Mammary epithelial cell (primary cell): ENCODE measurements at regions not wholly inside any gene's neighbourhood (a gene's known extent, or its start where the extent isn't known, plus 50 kb on each side); places are given as distances from the start of the nearest gene placed in this dataset.

Experiments used
- CTCF ChIP-seq, 2 donors: IDR thresholded peaks in 1 of 2; conservative IDR thresholded peaks in 1 of 2; 2 replicates each; pipeline ENCODE4 v1.5.1; 2011 to 2012; ENCODE audit warnings: inconsistent platforms in 2 of 2, low read length in 2 of 2, mild to moderate bottlenecking in 2 of 2, control low read depth in 1 of 2, low read depth in 1 of 2; ENCODE audit not compliant: insufficient read depth in 1 of 2; ENCODE audit errors: extremely low read depth in 1 of 2
- EZH2 ChIP-seq: IDR thresholded peaks from 2 replicates; pipeline ENCODE4 v1.6.1; 2012; ENCODE audit warnings: low read length, inconsistent platforms, borderline replicate concordance

DNA sequence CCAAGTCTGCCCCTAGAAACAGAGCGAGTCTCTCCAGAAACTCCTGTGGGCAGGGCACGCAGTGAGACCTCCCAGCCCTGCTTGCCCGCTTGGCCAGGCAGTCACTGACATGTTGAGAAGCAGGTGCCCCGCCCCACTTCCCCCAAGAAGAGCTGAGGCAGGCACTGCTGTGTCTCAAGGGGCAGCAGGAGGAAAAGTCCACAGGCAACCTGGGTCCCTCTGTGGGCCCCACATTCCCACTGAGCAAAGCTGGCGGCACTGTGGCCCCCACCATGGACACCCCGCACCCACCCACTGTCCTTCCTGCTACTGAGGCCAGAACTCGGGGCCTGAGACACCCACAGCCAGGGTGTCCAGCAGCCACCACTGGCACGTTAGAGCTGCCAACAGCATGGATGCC is 137.3 kb upstream of the NKX1-1 start:
- TF ChIP-seq CTCF (conservative IDR thresholded peaks at IDR 0.05 in 1 of 2, IDR thresholded peaks at IDR 0.05 in 1 of 2; ENCODE audit: extremely low read depth in 1 of 2, insufficient read depth in 1 of 2, low read depth in 1 of 2, low read length in 2 of 2), result no peak
- no peak for TF ChIP-seq EZH2
